Inflammatory macrophage treated with lipopolysaccharide for 1 hour (primary cell): ENCODE measurements at regions not wholly inside any gene's neighbourhood (a gene's known extent, or its start where the extent isn't known, plus 50 kb on each side); places are given as distances from the start of the nearest gene placed in this dataset.

Experiments used
- DNase-seq, 2 donors: peaks; one replicate each; pipeline ENCODE4 v3.0.0-alpha.2; 2020 to 2022

DNA sequence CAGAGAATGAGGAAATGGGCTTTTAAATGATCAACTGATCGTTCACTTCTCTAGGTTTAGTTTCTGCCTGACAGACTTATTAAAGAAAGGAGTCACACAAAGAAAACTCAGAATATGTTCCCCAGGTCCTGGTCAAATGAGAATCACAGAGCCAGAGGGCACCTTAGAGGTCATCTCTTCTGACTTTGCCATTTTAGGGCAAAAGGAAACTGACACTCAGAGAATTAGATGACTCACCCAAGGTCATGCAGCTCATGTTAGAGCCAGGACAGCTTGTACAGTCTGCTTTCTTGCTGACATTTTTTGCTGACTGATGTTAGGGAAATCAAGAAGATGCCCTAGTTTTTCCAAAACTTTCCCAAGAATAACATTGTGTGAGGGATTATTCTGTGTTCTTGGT lies 312.7 kb upstream of the SP8 start:
- no peak for DNase-seq

DNA sequence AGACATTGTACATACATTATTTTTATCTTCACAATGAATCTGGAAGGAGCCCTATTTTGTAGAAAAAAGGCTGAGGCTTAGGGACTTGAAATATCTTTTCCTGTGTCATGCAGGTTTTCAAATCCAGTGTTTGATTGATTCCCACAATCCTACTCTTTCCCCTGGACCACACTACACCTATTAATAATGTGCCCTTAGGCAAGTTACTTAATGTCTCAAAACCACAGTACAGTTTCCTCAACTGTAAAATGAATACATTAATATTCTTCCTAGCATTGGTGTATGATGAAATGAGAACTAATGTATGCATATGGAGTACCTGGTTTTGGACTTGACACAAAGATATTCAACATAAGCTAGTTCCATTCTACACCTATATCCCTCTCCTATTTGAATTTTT lies 313.3 kb upstream of the SP8 start:
- DNase-seq, result no peak

DNA sequence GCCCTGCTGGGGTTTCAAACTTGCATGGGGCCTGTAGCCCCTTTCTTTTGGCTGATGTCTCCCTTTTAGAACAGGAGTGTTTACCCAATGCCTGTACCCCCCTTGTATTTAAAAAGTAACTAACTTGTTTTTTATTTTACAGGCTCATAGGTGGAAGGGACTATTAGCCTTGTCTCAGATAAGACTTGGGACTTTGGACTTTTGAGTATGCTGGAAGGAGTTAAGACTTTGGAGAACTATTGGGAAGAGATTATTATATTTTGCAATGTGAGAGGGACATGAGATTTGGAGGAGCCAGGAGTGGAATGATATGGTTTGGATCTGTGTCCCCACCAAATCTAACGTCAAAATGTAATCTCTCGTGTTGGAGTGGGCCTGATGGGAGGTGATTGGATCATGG lies 314.9 kb upstream of the SP8 start:
- no peak for DNase-seq

DNA sequence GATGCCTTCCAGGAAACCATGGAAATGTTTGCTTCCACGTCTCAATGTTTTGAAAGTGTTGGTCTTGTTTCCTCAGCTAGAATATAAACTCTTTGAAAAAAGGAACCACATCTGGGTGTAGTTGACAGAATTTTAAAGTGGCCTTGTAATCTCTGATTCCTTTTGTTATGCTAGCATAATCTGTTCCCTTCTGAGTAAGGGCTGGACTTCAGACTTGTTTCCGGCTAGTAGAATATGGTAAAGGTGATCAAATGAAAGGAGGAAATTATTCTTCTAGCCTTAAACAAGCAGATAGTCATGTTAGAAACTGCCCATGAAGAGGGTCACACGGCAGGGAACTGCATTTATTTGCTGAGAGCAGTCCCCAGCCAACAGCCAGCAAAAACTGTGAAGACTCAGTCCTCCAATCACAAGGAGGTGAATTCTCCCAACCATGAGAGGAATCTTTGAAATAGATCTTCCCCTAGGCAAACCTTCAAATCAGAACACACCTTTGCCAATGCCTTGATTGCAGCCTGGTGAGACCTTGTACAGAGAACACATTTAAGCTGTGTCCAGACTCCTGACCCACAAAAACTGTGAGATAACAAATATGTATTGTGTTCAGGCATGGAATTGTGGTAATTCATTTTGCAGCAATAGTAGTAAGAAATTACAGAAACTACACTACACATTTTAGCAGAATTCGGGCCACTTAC lies 316.9 kb upstream of the SP8 start:
- no peak for DNase-seq

DNA sequence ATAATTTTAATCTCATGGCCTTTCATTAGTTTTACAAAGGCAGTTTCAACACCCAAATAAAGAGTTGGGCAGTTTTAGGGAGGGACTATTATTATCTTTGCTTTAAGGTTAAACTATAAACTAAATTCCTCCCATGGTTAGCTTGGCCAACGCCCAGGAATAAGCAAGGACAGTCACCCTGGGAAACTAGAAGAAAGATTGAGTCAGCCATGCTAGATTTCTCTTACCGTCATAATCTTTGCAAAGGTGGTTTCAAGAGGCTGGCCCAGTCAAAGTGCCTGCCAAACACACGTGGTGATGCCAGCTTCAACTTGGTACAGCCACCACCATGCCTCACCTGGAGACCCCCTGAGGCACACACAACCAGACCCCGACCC lies 317.4 kb upstream of the SP8 start:
- no peak for DNase-seq

DNA sequence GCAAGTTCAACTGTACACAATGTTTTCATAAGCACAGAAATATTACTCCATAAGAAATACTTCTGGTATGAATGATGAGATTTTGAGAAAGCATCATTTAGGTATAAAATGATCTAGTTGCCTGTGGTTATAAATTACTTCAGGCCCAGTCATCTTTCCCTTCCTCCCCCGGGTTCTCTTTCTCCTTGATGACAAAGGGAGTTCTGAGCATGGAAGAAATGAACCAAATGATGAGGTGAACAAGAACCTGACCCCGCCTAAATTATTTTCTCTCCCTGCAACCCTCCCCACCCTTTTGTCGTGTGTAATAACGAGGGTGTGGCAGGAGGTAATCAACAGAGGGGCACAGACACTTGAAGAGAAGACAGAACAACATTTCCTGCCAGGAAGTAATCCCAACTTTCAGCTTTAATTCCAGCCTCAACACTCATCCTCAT lies 319.6 kb upstream of the SP8 start:
- DNase-seq, result no peak

DNA sequence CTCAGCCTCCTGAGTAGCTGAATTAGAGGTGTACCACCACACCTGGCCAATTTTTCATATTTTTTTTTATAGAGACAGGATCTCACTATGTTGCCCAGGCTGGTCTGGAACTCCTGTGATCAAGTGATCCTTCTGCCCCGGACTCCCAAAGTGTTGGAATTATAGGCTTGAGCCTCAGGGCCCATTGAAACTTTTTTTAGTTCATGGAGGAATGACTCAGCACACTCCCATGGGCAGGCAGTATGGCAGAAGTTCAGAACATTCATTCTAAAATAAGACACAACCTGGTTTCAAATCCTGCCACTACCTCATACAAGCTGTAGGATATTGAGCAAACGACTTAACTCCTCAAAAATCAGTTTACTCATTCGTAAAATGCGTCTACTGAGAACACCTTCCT lies 320.4 kb upstream of the SP8 start:
- no peak for DNase-seq

DNA sequence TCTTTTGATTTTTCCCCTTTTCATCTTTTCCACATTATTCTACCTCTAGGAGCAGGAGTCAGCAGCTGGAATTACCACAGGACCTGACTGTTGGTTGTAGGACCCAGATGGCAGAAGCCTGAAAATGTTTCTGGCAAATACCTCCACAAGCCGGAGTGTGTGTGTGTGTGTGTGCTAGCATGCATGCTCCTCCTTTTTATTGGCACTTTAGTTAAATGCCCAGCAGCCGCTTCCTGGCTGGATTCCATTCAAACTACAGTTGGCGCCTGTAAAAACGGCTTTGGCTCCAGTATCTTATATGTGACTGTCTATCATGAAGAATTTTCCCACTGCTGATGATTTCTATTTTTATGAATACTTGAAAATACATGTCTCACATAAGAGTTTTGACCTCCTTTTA lies 319.7 kb upstream of the SP4 start:
- DNase-seq, result no peak

DNA sequence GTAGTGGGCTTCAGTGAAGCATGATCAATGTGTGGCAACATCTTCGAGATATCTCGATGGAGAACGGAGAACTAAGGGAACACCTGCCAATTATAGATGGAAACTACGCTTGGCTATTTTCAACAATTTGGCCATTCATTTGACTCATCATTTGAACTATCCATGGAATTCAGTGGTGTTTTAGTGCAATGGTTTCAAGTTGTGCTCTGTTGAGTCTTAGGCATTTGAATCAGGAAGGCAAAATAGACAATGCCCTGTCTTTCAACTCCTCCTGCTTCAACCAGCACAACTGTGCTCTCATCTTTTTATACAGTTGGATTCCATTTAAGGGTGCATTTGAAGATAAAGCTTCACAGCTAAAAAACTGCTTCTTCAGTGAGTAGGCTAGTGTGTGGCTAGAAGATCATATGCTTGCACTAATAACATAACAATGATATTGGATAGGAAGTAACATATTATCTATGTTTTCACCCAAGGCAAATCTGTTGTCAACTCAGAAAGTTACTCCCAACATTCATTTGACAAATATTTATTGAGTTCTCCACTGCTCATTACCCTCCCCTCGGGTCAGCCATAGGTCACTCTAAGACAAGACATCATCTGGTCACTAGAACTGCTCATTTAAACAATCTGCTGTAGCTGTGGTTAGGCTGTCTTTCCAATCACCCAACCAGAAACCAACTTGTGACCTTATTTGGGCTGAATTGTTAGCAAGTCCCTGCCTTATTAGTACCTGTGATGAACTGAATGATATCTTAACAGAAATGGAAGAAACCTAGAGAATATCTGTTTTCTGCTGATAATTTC lies 314.1 kb upstream of the SP4 start:
- no peak for DNase-seq

DNA sequence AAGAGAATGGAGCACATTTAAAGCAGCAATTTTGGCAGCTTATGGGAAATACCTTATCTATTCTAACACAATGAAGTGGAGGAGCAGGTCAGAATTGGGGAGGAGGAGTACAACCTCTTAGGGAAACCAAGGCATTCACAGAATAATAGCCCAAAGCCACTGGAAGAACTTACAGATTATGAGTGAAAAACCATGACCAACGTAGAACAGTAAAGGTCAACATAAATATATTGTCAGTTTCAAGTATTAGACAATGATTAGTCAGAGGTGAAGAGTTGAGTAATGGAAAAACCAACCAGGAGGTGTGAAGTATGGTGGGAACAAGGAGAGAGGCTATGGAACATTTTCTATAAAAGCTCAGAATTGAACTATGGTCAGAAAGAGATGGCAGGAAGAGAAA lies 304.3 kb upstream of the SP4 start:
- no peak for DNase-seq

DNA sequence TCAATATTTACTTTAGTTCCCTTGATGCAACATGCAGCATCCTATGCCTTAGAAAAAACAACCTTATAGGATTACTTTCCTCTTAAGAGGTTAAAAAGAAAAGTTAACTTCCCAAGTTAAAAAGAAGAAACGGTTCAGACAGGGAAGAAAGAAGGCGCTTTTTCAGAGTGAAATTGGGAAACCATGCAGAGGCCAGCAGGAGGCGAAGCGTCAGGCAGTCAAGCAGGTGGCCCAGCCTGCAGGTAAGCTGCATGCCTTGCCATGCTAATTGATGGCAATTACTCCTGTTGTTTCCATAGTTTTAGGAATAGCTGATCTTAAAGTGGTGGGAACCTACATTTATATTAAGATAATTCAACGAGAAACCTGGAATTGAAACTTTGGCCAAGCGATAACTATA lies 302.6 kb upstream of the SP4 start:
- DNase-seq, result no peak

DNA sequence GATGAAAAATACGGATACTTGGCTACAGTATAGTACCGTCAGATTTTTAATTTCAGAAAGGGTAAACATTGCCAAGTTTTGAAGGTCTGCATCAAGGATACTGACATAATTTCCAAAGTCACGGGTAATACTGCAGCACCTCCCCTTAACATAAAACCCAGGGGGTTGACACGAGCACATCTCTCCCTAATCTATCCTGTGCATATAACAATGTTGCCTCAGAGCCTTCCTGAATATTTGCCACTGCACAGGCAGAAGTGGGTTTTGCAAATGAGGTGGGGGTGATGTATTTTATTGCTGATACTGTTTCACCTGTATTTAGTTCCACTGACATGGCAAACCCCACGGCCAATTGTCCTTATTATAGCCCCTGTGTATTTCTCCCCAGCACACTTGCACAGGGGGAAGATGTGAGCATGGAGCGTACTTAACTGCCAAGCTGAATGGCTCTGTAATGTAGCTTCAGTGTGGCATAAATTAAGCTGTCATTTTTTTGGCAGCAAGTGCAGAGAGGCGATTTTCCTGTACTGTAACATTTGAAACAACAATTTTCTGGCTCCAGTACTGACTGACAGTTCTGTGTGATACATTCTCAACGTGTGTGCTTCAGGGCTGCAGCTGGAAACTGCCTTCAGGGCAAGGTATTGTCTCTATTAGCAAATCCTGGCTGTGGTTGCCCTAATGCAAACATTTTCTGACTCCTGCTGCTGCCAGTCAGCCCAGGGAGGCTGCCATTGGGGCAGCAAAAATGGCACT lies 299.6 kb upstream of the SP4 start:
- DNase-seq, result no peak

DNA sequence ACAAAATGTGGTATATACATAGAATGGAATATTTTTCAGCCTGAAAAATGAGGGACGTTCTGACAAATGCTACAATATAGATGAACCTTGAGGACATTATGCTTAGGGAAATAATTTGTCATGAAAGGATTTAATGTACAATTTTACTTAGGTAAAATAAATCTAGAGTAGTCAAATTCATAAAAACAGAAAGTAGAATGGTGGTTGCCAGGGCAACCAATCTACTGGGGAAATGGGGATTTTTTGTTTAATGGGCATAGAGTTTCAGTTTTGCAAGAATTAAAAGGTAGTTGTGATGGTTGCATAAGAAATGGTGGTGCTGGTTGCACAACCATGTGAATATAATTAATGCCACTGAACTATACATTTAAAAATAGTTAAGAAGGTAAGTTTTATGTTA lies 296.0 kb upstream of the SP4 start:
- no peak for DNase-seq

DNA sequence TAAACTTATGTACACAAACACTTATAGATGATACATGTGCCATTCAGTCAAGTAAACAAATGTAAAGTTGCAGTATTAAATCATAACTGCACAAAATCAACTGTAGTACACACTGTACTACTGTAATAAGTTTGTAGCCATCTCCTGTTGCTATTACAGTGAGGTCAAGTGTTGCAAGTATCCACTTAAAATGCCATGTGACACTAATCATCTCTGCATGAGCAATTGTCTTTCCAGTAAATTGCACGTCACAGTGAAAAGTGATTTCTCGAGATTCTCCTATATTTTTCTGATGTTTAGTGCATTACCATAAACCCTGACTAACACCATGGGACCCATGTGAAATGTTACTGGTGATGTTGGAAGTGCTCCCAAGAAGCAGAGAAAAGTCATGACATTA lies 293.3 kb upstream of the SP4 start:
- DNase-seq, result no peak

DNA sequence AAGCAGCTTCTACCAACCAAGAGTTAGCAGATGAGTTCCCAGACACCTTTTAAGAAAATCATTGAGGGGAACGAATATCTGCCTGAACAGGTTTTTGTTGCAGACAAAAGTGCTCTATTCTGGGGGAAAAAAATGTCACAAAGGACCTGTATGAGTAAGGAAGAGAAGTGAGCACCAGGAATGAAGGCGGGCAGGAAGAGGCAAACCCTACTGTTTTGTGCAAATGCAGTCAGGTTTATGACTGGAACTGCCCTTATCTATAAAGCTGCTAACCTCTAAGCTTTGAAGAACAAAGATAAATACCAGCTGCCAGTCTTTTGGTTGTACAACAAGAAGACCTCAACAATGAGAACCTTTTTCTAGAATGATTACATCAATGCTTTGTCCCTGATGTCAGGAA lies 292.4 kb upstream of the SP4 start:
- DNase-seq, result no peak

DNA sequence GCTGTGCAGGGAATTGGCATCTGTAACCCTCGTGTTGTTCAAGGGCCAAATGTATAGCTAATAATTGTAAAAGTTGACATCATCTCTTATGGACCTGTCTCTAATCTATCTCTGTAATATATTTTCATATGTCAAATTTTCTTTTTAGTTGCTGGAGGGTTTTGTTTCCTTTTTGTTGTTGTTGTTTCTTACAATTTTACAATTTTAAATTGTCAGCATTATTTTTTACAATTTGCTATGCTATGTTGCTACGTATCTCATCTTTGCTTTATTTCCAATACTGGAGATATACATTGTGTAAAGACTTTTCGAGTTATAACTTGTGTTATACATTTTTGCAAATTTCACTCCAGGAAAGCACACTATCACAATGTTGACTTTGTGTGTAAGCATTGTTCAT lies 290.2 kb upstream of the SP4 start:
- DNase-seq, result no peak

DNA sequence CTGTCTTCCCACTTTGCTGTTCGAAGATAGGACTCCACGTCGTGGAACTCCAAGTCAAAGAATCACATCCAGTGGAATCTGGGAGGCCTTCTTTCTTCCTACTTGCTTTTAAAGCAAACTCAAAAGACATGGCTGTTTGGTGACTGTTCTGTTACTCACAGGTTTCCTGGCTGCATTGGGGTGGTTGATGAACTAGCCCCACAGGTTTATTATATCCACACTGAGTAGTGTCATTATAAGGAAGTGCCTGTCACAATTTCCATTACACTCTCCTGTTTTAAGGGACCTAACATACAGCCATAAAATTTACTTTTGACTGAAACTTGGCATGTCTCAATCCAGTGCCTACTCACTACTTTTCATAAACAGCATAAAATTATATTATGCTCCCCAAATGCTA lies 287.3 kb upstream of the SP4 start:
- no peak for DNase-seq

DNA sequence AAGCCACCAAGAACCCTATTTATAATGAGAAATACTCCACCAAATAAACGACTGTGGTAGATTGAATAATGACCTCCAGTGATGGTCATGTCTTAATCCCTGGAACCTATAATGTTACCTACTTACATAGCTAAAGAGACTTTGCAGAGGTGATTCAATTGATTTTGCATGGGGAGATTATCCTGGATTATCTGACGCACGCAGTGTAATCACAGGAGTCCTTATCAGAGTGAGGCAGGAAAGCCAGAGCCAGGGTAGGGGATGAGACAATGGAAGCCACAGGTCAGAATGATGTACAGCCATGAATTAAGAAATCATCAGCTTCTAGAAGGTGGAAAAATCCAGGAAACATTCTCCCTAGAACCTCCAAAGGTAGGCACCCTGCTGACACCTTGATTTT lies 286.4 kb upstream of the SP4 start:
- no peak for DNase-seq

DNA sequence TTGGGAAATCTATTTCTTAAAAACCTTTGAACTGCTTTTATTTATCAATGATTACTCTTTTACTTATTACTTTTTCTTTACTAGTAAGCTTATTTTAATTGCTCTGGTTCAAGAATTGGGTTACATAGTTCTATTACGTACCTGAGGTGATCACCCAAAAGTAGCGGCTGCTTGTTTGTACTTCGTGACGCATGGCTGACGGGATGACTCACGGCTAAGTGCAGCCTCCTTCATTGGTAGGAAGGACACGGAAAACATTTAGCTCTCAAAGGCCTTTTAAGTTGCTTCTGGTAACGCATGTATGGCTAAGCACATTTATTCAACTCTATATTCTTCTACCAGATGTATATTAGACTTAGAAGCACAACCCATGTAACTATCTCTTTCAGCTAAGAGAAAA lies 285.8 kb upstream of the SP4 start:
- DNase-seq, result no peak

DNA sequence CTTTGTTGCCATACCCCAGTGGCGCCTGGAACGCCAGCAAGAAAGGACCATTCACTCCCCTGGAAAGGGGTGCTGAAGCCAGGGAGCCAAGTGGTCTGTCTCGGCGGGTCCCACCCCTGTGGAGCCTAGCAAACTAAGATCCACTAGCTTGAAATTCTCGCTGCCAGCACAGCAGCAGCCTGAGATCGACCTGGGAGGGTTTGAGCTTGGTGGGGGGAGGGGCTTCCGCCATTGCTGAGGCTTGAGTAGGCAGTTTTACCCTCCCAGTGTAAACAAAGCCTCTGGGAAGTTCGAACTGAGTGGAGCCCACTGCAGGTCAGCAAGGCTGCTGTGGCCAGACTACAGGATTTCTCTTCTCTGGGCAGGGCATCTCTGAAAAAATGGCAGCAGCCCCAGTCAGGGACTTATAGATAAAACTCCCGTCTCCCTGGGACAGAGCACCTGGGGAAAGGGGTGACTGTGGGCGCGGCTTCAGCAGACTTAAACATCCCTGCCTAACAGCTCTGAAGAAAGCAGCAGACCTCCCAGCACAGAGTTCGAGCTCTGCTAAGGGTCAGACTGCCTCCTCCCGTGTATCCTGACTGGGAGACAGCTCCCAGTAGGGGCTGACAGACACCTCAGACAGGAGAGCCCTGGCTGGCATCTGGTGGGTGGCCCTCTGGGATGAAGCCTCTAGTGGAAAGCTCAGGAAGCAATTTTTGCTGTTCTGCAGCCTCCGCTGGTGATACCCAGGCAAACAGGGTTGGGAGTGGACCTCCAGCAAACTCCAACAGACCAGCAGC lies 281.1 kb upstream of the SP4 start:
- no peak for DNase-seq

DNA sequence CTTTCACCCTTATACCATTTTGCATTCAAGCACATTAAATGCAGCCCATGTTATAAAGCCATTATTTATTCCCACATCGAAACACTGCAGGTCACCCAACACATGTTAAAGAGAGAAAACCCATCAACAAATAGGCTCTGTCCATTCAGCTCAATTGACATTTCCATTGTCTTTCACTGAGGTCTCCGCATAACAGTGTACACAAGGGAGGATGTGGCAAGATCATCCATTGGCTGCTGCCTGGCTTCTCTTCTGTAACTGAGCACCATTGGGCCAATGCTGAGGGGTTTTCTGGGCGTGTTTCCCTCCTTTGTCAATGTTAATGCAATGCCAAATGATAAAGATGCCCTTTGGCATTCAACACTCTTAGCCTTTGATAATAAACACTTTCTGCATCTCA lies 278.1 kb upstream of the SP4 start:
- no peak for DNase-seq

DNA sequence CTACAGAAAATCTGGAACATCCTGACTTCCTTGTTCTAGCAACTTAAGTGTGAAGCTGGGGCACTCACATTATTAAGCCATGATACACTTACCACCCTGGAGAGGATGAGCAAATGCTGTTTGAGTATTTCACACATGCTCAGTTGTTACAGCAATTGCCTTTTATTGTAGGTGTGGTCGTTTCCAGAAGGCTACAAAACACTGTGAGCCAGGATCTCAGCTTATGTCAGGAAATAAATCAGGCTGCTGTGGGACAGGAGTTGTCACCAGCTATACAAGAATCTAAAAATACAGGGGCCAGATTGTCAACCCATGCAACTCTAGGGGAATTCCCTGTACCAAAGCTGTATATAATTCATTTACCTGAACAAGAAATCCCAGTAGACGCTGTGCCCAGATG lies 273.3 kb upstream of the SP4 start:
- no peak for DNase-seq

DNA sequence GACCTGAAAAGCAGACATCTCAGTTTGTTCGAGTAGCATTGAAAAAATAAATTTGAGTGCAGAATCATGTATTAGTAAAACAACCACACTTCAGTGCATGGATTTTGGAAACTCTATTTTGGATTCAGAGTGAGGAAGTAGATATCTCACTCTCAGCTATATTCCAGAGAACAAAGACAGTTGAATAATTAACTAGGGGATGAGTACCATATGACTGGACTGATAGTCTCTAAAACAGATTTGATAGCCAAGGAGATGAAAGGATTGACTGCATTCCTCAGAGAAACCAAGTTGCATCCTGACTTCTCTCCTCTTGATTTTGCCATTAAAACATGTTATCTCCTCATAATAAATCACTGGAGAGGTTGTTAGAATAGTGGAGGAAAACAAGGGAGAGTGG lies 268.4 kb upstream of the SP4 start:
- no peak for DNase-seq
